HG03066 (cell line): ENCODE measurements at regions not wholly inside any gene's neighbourhood (a gene's known extent, or its start where the extent isn't known, plus 50 kb on each side); places are given as distances from the start of the nearest gene placed in this dataset.
"Not testable (repeated sequence)": the region's sequence is repeated elsewhere in the genome, so short reads cannot be mapped to it uniquely, and the experiment has no call there.

Source experiments
- ATAC-seq: cut with Tn5 transposase; IDR thresholded peaks from one replicate; pipeline ENCODE4 v1.9.1; 2021; ENCODE audit warnings: low read depth; ENCODE audit not compliant: unreplicated experiment

DNA sequence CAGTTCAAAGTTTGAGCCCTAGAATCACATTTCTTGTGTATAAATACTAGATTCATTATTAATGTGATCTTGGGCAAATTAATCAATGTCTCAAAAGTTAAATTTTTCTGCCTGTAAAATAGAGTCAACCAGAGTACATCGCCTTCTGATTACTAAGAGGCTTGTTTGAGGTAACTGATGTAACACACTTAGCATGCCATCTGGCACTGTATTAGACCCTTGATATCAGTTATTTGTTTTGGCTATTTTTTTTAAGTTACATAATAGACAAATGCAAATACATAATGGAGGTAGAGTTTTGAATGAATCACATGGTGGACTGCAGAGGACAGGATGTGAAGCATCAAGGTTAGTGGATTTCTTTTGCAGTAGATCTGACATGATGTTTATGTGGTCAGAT is 298.4 kb downstream of the ADGRL2 start:
- no peak for ATAC-seq

DNA sequence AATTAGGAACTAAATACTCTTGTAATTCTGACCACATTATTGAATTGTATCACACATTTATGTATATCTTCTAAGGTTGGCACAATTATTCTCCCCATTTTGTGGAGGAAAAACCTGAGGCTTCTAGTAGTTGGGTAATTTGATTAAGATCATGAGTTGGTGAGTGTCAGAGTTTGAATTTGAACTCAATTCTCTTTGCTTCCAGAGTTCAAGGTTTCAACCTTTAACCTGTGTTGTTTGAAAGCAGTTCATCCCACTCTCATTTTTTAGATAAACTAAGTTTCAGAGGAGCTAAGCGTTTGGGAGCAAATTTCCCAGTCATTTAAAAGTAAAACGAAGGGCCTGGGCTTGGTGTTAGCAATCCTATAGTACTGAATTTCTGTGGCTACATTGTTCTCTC is 293.4 kb downstream of the ADGRL2 start:
- no peak for ATAC-seq

DNA sequence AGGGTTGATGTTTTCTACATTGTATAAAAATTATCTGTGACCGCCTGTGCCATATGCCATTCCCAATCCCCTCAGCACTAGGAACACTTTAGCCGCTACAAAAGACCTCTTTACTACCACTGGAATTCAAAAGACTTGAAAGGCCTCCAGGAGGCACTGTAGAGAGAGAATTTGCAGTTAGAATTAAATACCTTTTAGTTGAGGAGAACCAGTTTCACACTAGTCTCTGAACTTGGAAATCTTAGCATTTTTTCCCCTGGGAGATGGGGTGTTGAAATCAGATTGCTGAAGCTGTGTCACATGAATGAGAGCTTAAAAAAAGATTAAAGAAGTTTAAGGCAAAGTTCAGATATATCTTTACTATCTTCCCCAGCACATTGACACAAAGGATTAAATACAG is 291.0 kb downstream of the ADGRL2 start:
- no peak for ATAC-seq

DNA sequence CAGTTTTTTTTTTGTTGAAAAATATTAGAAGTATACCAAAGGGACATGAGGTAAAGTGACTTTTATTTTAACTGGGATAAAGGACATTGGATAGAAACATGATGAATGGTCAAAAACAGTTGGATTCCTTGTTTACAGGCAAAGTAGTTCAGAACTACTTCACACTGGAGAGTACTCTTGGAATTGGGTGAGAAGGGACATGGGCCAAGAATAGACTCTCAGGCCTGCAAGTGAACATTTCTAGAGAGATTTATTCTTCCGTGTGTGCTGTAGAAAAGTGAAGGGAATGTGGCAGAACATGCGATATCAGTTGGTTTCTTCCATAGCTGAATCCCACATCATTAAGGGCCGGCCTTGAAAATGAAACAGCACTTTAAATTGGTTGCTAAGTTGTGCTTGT is 290.5 kb downstream of the ADGRL2 start:
- no peak for ATAC-seq

DNA sequence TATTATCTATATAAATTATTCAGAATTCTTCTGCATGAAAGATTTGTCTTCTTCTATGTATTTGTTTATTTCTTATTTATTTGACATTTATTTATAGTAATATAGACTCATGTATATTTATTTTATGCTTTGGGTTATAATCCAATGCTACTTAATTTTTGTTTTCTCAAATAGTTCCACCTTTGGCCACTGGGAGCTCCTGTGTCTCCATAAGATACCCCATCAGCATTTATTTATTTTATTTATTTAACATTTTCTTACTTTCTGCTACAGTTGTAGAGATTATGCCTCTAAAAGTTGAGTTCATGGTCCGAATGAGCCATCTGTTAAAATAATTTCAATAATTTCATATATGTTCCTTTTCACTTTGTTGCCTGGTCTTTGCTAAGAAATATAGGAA is 289.4 kb downstream of the ADGRL2 start:
- no peak for ATAC-seq

DNA sequence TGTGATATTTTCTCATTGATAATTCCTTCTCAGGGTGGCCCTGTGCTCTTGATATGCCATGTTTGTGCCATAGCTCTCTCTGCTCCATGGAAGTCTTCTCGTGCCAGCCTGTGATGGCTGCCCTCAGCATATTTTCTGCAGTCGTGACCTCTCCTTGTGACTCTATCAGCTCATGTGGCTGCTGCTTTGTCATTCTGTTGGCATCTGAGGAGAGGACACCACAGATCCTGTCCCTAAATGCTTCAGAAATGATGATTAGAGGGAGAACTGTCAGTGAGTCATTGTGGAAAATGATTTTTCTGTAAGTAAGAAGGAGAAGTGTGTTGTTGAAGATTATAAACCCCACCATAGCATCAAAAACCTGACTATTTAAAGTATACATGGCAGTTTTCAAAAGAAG is 286.0 kb downstream of the ADGRL2 start:
- ATAC-seq, result no peak

DNA sequence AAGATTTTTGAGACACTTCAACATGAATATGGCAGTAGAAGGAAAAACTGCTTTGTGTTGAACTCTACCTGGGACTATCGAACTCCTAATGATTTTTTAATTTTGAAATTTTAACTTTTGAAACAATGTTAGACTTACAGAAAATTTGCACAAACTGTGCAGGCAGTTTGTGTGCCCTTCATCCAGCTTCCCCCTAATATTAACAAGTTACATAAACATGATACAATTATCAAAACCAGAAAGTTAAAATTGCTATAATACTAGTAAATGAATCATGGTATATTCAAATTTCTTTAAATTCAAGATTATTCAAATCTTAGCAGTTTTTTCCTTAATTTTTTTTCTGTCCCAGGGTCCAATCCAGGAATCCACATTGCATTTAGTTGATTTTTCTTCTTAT is 278.9 kb downstream of the ADGRL2 start:
- no peak for ATAC-seq

DNA sequence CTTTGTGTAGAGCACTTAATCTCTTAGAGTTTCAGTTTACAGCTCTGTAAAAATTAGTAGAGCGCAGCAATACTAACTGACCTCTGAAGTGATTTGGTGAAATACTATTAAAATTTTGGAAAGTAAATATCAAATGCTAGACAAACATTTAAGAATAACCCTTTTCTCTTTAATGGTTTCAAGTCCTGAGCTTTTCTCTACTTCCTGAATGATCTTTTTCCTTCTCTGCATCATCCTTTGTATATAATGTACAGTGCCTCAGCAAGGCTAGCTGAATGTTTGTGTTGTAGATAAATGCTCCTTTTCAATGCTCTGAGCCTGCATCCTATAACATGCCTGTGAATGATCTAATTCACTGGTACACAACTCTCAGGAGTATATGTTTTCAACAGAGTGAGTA is 272.9 kb downstream of the ADGRL2 start:
- ATAC-seq, result no peak

DNA sequence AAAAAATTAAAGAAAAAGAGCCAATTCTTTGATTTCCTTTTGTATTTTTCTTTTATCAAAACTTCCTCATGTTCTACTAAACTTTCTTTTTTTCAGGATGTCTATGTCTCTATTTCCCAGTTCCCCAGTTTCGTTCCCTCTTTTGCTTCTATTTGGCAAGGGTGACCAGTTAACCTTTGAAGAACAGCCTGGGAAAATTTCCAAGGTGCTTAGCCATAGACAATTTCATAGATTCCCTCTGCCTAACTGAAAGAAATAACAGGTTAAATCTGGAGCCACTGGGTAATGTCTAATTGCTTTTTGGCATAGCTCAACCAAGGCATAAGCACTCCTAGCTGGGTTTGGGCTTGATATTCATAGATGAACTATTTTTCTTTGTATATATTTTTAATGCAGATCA is 272.3 kb downstream of the ADGRL2 start:
- no peak for ATAC-seq

DNA sequence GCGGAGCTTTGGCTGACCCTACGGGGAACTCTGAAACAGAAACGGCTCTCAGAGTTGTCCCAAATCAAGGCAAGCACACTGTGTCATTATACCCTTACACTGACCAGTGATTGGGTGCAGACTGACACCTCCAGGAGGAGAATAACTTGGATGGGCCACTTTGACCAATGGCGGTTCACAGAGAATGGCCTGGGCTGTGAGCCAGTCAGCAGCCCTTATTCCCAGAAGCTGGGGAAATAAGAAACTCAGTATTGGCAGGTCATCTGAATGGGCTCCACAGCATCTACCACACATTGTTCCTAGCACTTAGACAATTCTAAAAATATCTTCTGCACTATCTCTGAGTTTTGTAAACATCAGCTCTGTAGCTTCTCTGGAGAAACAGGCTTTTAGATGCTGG is 265.2 kb downstream of the ADGRL2 start:
- no peak for ATAC-seq

DNA sequence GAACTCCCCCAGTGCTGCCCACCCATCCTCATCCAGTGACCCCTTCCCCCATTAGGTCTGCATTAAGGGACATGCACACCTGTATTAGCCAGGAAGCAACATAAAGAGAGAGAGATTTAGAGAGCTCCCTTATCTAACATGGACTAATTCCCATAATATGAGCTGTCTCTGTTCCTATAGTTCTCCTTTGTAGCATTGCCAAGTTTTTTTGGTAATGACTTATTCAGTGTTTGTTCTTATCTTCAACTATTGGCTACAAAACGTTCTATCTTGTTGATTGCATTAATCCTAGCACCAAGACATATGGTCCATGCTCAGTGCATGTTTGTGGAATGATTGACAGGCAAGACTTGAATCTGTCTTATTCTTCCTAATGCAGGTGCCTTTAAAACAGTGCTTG is 264.0 kb downstream of the ADGRL2 start:
- ATAC-seq, result no peak

DNA sequence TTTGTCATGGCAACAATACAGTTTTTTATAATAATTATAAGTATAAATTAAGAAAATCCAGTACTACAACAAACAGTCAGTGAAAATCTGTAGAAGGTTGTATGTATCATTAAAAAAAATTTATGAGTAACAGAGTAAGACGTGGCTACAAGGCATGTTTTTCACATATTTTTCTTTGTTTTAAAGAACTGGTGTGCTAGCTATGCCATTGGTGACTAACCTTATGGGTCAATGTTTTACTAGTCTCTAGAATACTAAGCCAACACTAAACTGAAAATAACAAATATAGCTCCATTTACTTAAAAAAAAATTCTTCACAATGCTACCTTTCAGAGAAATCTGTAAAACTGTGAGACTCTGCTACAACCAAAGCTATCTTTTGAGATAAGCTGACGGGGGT is 261.5 kb downstream of the ADGRL2 start:
- ATAC-seq, result no peak

DNA sequence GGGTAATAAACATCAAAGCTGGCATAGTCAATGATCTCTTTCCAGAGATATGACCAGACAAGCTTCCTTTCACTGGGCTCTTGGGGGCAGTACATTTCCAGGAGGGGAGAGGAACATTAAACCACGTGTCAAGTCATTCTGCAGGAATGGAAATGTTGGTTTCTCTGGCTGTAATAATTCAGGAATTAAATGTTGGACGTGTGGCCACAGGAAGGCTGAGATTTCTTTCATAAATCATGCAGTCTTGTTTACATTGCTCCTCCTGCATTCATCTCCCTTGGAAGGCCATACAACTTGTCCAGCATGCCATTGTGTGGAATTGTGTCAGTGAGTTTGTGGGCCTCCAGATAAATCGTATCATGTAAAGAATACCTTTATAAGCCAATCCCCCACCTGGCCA is 259.2 kb downstream of the ADGRL2 start:
- no peak for ATAC-seq

DNA sequence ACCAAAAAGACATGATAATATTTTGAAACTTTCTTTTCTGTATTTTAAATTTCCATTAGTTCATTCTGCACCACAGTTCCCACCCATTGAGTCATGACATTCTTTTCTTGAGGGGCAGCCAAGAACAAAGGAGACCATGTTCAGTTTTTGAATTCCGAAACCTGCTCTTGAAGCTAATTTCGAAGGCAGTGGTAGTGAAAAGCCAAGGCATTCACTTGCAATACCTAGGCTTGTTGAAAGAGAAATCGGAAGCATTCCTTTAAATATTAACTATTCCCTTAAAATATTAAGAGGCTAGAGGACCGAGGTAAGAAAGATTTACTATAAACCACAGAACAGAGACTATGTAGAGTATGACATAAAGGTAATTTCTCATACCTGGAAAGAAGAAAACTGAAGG is 256.3 kb downstream of the ADGRL2 start:
- ATAC-seq, result no peak

DNA sequence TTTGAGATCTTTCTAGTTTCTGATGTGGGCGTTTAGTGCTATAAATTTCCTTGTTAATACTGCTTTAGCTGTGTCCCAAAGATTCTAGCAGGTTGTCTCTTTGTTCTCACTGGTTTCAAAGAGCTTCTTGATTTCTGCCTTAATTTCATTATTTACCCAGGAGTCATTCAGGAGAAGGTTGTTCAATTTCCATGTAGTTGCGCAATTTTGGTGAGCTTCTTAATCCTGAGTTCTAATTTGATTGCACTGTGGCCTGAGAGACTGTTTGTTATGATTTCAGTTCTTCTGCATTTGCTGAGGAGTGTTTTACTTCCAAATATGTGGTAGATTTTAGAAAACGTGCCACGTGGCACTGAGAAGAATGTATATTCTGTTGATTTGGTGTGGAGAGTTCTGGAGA is 254.6 kb downstream of the ADGRL2 start:
- ATAC-seq, result not testable (repeated sequence)

DNA sequence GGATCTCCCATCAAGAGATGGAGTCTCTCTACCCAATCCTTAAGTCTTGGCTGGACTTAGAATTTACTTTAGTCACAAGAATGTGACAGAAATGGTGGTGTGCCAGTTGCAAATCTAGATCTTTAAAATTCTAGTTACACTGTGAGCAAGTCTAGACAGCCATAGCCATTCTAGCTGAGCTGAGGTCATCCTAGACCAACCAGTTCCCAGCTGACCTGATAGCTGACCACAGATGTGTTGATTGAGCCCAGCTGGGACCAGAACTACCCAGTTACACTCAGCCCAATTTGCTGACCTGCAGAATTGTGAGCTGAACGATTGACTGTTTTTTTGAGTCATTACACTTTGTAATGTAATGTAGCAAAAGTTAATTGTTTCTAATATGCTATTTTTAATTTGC is 251.8 kb downstream of the ADGRL2 start:
- ATAC-seq, result no peak

DNA sequence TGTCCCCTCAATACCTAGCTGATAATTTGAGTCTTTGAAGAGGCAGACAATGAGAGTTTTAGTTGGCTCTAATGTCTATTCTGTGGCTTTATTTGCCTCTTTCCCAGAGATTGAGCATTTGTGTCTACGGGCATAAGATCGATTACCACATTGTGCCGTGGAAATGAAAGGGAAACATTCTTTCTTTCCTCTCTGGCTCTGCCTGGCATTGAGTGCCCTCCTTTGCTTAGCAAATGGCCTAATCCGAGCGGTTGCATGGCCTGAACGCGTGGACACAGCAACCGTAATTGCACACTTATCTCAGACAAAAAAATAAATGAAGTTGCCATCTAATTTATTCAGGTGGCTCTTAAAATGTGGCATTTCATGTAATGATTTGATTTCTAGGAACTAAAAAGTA is 247.9 kb downstream of the ADGRL2 start:
- no peak for ATAC-seq

DNA sequence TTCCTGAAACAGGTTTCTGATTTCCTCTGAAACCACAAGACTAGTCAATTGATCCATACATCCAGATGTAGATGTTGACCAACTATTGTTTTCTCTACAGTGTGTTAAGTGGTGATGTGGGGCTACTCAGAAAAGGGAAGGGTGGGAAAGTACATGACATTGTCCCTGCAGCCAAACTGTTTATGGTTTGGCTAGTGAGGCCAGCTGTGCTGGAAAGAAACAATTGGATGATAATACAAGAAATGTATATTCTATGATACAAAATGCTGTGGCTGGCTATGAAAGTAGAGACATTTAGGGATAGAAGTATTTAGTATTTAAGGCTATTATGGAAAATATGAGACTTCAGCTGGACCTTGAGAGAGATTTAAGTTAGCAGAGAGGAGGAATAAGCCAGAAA is 244.5 kb downstream of the ADGRL2 start:
- no peak for ATAC-seq

DNA sequence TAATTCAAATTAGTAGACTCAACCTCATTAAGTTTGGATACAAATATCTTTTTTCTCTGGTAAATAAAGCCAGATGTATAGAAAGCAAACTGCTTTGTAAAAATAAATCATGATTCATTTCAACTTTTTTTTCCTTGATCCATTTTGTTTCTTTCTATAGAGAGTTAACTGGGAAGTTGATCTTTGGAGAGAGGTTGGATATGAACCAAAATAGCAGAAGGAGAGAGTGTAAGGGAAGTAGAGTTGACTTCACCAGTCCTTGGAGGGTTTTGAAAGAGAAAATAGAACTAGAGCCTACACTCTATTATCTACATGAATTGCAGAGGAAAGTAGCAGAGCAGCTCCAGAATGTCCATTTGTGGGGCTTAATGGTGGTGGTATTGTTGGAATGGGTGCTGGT is 243.8 kb downstream of the ADGRL2 start:
- no peak for ATAC-seq

DNA sequence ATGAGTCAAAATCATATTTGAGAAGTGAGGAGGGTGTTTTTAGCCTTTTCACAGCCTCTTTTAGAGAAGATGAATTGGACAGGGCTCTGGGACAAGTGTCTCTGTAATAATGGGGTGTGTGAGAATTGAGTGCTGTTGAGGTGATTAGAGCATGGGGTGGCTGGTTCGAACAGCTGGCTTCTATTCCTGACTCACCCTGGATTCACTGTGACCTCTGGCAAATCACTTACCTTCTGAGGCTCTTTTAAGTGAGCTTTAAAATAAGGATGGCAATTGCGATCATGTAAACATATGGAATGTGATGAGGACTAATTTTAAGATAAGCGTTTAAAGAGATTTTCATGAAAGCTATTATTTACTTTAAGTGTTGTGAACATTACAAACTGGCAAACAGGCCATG is 243.4 kb downstream of the ADGRL2 start:
- no peak for ATAC-seq

DNA sequence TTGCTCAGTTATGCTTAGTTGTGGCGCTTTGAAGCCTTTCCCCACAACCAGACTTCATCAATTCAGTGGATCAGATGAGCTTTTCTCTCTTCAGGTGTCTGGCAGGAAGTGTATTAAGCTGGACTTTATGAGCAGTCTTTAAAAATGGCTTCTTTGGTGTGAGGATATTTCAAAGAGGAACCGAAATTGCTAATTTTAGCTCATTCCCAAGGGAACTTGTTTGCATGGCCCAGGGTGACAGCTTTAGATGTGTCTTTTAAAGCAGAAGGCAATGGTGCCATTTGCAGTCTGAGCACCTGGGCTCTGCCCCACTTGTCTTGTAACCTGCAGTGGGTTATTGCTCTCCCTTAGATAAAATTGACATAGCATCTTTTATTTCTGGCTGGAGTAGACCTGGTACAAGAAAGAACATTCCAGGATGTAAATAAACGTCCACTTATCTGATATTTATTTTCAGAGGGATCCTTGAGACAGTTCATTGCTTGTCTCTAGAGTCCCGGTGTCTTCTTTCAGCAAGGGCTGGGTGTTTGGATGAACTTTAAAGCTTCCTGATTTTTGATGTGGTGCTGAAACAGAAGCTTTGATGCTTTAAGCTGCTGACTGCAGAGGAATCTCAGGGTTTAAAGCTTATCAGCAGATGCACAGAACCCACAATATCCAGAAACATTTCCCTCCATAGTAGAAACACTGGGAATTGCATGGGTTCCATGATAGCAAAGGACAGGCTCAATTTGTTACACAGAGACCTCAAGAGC is 241.7 kb downstream of the ADGRL2 start:
- no peak for ATAC-seq
